Gastrocnemius medialis (tissue), 4 donors: ENCODE measurements at regions not wholly inside any gene's neighbourhood (a gene's known extent, or its start where the extent isn't known, plus 50 kb on each side); places are given as distances from the start of the nearest gene placed in this dataset.

Experiments
- ATAC-seq, 2 donors: fragments of 150-250 bp; one replicate each; pipeline ENCODE4 v1.9.1; 2016
- DNase-seq, 2 donors: peaks; one replicate each; pipeline ENCODE4 v3.0.0-alpha.2; 2019
- H3K27ac ChIP-seq, 4 donors: fragments of 200-600 bp; sonication (generic); 1 replicate in 1 of 4; 2 replicates in 3 of 4; pipeline ENCODE4 v1.5.1; 2016 to 2018; ENCODE audit warnings: mild to moderate bottlenecking in 2 of 4, moderate library complexity in 1 of 4
- H3K27me3 ChIP-seq, 3 donors: fragments of 200-600 bp; sonication (generic) in 2 of 3; 1 replicate in 1 of 3; 2 replicates in 2 of 3; pipeline versions ENCODE4 v1.5.1 to v1.6.0; 2016 to 2019; ENCODE audit warnings: mild to moderate bottlenecking in 1 of 3, moderate library complexity in 1 of 3
- H3K36me3 ChIP-seq, 2 donors: fragments of 200-600 bp; sonication (generic) in 1 of 2; one replicate each; pipeline ENCODE4 v1.5.1; 2017 to 2018
- H3K4me1 ChIP-seq, 2 donors: fragments of 200-600 bp; sonication (generic) in 1 of 2; one replicate each; pipeline ENCODE4 v1.5.1; 2016 to 2017; ENCODE audit warnings: mild to moderate bottlenecking in 2 of 2
- H3K4me3 ChIP-seq, 4 donors: fragments of 200-600 bp; sonication (generic) in 3 of 4; 1 replicate in 1 of 4; 2 replicates in 3 of 4; pipeline ENCODE4 v1.5.1; 2016 to 2019; ENCODE audit warnings: mild to moderate bottlenecking in 2 of 4
- H3K9me3 ChIP-seq, 3 donors: fragments of 200-600 bp; sonication (generic) in 2 of 3; 1 replicate in 1 of 3; 2 replicates in 2 of 3; pipeline ENCODE4 v1.5.1; 2016 to 2019
- POLR2A ChIP-seq, 2 donors: fragments of 450-650 bp; IDR thresholded peaks; one replicate each; pipeline ENCODE4 v1.6.1; 2017; ENCODE audit warnings: antibody characterized with exemption in 2 of 2, mild to moderate bottlenecking in 2 of 2, moderate library complexity in 2 of 2
- in situ Hi-C, 4 donors: fragments of 200-750 bp; cut with MboI; loops; one replicate each; pipeline versions ENCODE4 v1.15.0 to v1.8.0; 2017; ENCODE audit warnings: low sequenced_read_pairs in 4 of 4
- intact Hi-C: fragments of 100-400 bp; cut with DNase I; formaldehyde crosslinking; loops from one replicate; pipeline ENCODE4 v1.15.1; 2023; ENCODE audit warnings: low total_unique reads
- TF ChIP-seq, protein P1 (sequence below), 5 experiments: fragments of 450-650 bp in 3 of 5; fragments of 200-600 bp in 2 of 5; sonication (generic) in 2 of 5; IDR thresholded peaks in 4 of 5; conservative IDR thresholded peaks in 1 of 5; 1 replicate in 4 of 5; 2 replicates in 1 of 5; pipeline ENCODE4 v1.5.1; 2016 to 2019; ENCODE audit warnings: antibody characterized with exemption in 5 of 5, mild to moderate bottlenecking in 3 of 5, moderate library complexity in 3 of 5

DNA sequence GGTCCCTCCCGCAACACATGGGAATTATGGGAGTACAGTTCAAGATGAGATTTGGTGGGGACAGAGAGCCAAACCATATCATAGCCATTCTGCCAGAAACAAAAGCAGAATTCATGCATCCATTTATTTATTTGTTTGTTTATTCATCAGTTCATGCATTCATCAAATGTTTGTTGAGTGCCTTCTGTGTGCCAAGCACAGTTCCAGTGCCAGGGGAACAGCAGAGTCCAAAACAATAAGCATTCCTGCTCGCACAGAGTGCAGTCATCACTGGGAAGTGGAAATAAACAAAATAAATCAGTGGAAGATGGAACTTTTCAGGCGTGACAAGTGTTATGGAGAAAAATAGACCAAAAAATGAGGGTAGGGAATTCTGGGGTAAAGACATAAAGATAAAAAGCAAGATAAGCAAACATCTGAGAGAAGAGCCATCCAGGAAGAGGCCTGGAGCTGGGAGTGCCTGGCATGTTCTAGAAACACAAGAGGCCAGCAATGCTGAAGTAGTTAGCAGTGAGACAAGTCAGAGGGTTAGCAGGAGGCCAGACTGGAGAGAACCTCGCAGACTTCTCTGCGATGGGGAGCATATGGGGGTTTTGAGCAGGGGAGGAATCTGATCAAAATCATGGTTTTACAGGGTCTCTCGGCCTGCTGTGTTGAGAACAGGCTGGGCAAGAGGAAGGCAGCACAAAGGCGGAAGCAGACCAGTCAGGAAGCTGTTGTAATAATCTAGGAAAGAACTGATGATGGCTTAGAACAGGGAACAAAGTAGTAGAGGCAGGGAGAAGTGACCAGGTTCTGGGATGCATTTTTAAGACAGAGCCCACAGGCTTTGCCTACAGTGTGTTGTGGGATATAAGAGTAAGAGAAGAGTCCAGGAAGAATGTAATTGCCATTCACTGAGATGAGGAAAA lies 113.2 kb downstream of the GLUL start:
- no peak for ATAC-seq
- no peaks in the 10 kb centered on the region for H3K27me3 ChIP-seq
- no peaks in the 10 kb centered on the region for H3K4me1 ChIP-seq
- no peaks in the 10 kb centered on the region for H3K9me3 ChIP-seq
- DNase-seq: no peak
- H3K27ac ChIP-seq: no peak overlapping the region
- in situ Hi-C loops (no loop called here), intact Hi-C loops (no loop called here)
- H3K36me3 ChIP-seq: no peaks in the 10 kb centered on the region
- TF ChIP-seq, protein P1, sequence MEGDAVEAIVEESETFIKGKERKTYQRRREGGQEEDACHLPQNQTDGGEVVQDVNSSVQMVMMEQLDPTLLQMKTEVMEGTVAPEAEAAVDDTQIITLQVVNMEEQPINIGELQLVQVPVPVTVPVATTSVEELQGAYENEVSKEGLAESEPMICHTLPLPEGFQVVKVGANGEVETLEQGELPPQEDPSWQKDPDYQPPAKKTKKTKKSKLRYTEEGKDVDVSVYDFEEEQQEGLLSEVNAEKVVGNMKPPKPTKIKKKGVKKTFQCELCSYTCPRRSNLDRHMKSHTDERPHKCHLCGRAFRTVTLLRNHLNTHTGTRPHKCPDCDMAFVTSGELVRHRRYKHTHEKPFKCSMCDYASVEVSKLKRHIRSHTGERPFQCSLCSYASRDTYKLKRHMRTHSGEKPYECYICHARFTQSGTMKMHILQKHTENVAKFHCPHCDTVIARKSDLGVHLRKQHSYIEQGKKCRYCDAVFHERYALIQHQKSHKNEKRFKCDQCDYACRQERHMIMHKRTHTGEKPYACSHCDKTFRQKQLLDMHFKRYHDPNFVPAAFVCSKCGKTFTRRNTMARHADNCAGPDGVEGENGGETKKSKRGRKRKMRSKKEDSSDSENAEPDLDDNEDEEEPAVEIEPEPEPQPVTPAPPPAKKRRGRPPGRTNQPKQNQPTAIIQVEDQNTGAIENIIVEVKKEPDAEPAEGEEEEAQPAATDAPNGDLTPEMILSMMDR (IDR thresholded peaks at IDR 0.05 in 4 of 5, conservative IDR thresholded peaks at IDR 0.05 in 1 of 5): no peak
- no peak for TF ChIP-seq POLR2A (IDR thresholded peaks at IDR 0.05)
- H3K4me3 ChIP-seq: no peak overlapping the region

DNA sequence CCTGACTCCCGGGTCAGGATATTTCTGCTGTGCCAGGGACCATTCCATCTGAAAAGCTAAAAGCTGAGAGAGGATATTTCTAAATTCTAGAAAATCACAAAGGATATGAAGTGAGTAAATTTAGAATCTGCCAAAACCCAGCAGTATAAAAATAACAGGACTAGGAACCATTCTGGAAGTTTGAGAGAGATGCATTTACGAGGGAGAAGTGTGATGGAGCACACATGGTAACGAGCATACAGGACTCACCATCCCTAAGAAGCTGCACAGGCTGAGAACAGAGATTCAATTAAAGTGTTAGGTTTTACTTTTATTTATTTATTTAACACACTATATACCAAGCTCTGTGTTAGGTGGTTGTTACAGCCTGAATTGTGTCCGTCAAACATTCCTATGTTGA lies 116.3 kb downstream of the GLUL start:
- in situ Hi-C loops (no loop called here), intact Hi-C loops (no loop called here)
- ATAC-seq: no peak
- no peak overlapping the region for H3K27ac ChIP-seq
- H3K9me3 ChIP-seq: no peaks in the 10 kb centered on the region
- no peak overlapping the region for H3K4me3 ChIP-seq
- TF ChIP-seq, protein P1 (IDR thresholded peaks at IDR 0.05 in 4 of 5, conservative IDR thresholded peaks at IDR 0.05 in 1 of 5): no peak
- TF ChIP-seq POLR2A (IDR thresholded peaks at IDR 0.05): no peak
- no peaks in the 10 kb centered on the region for H3K4me1 ChIP-seq
- H3K36me3 ChIP-seq: no peaks in the 10 kb centered on the region
- H3K27me3 ChIP-seq: no peaks in the 10 kb centered on the region
- no peak for DNase-seq

DNA sequence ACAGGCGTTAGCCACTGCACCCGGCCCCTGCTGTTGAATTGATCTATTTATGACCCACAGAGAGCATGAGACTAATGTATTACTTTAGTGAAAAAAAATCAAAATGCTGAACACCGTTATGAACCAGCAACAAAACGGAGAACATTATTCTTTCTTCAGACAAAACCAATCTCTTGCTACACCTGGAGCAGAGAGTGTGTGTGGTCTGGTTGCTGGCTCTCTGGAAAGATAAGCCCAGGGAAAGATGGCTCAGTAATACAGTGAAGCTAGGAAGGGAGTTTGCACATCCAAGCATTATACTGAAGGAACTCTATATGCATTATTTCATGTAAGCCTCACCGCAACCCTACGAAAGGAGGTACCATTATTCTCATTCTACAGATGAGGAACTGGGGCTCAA lies 117.0 kb downstream of the GLUL start:
- no peaks in the 10 kb centered on the region for H3K9me3 ChIP-seq
- TF ChIP-seq POLR2A (IDR thresholded peaks at IDR 0.05): no peak
- TF ChIP-seq, protein P1 (IDR thresholded peaks at IDR 0.05 in 4 of 5, conservative IDR thresholded peaks at IDR 0.05 in 1 of 5): no peak
- intact Hi-C loops: no loop called here
- in situ Hi-C loops: no loop called here
- no peaks in the 10 kb centered on the region for H3K4me1 ChIP-seq
- no peak overlapping the region for H3K27ac ChIP-seq
- no peaks in the 10 kb centered on the region for H3K36me3 ChIP-seq
- H3K4me3 ChIP-seq: no peak overlapping the region
- no peak for ATAC-seq
- DNase-seq: no peak
- H3K27me3 ChIP-seq: no peaks in the 10 kb centered on the region

DNA sequence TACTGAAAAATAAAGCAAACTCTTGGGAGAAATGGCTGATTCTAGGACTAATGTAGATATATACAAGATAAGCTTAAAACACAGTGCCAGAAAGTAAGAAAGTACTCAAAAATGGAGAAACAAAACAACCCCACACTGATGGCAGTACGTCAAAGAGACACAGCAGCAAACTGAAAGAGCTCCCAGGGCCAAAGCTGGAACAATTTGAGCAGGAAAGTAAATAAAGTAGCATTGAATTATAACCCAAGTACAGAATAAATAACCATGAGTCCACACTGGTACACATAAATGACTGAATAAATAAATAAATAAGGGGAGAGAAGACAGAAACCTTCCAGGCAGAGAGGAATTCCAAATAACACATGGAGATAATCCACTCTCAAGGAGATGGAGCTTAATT lies 120.9 kb downstream of the GLUL start:
- no peak overlapping the region for H3K27ac ChIP-seq
- no peak for TF ChIP-seq POLR2A (IDR thresholded peaks at IDR 0.05)
- TF ChIP-seq, protein P1 (IDR thresholded peaks at IDR 0.05 in 4 of 5, conservative IDR thresholded peaks at IDR 0.05 in 1 of 5): no peak
- H3K4me1 ChIP-seq: no peaks in the 10 kb centered on the region
- ATAC-seq (no peak), DNase-seq (no peak)
- no peak overlapping the region for H3K4me3 ChIP-seq
- in situ Hi-C loops: no loop called here
- intact Hi-C loops: no loop called here
- H3K9me3 ChIP-seq: no peaks in the 10 kb centered on the region
- H3K27me3 ChIP-seq: no peaks in the 10 kb centered on the region
- no peaks in the 10 kb centered on the region for H3K36me3 ChIP-seq
